ENCODE measurements at regions not wholly inside any gene's neighbourhood (a gene's known extent, or its start where the extent isn't known, plus 50 kb on each side); places are given as distances from the start of the nearest gene placed in this dataset.

DNA sequence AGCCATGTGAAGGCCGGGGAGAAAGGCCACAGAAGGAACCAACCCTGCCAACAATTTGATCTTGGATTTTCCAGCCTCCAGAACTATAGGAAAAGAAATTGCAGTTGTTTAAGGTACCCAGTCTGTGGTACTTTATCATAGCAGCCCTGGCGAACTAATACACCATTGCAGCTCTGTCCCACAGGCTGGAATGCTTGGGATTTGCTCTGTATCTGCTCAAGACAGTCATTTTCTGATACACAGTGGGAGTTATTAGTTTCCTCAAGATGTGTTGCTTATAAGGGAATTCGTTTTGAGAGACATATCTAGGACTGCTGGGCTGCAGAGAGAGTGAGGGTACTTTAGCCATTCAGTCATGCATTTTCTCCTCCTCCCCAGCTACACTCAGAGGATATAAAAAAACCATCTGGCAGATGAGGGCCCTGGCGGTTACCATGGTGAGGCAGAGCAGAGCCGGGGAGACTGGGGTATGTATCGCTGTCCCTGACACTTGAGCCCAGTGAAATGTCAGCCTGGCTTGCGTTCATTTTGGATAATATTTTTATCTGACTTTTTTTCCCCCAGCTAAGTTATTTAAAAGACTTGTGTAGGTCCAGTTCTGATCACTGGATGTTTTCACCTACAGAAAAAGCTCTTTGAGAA, 104.6 kb downstream of the DIRAS3 start:
- TF ChIP-seq POLR2A (IDR thresholded peaks at IDR 0.05): no peak
- TF ChIP-seq, protein P1, sequence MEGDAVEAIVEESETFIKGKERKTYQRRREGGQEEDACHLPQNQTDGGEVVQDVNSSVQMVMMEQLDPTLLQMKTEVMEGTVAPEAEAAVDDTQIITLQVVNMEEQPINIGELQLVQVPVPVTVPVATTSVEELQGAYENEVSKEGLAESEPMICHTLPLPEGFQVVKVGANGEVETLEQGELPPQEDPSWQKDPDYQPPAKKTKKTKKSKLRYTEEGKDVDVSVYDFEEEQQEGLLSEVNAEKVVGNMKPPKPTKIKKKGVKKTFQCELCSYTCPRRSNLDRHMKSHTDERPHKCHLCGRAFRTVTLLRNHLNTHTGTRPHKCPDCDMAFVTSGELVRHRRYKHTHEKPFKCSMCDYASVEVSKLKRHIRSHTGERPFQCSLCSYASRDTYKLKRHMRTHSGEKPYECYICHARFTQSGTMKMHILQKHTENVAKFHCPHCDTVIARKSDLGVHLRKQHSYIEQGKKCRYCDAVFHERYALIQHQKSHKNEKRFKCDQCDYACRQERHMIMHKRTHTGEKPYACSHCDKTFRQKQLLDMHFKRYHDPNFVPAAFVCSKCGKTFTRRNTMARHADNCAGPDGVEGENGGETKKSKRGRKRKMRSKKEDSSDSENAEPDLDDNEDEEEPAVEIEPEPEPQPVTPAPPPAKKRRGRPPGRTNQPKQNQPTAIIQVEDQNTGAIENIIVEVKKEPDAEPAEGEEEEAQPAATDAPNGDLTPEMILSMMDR (IDR thresholded peaks at IDR 0.05 in 8 of 11, conservative IDR thresholded peaks at IDR 0.05 in 3 of 11): no peak
